HG03039 (cell line): ENCODE measurements at regions not wholly inside any gene's neighbourhood (a gene's known extent, or its start where the extent isn't known, plus 50 kb on each side); places are given as distances from the start of the nearest gene placed in this dataset.

Experiments used
- ATAC-seq: cut with Tn5 transposase; IDR thresholded peaks from one replicate; pipeline ENCODE4 v1.9.1; 2021; ENCODE audit warnings: mild to moderate bottlenecking, moderate library complexity; ENCODE audit not compliant: unreplicated experiment

- ATAC-seq, result no peak
Measured at GRCh38 chr4:156018383-156018782, 64.7 kb upstream of the CTSO start.

DNA sequence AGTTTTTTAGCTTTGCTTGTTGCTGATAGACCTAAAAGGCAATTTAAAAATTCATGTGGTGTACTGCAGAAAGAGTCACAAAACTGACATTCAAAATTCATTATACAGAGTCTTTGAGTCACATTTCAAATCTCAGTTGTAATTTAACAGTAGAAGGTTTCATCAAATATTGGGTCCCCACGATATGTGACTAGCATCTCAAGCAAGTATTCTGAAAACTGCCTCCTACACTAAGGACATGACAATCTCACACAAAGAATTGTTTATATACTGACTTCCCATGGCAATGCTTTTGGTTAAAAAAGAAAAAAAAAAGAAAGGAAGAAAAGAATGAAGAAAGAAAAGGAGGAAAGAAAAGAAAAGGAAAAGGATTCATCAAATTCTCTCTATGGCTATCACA is 62.1 kb upstream of the CTSO start:
- ATAC-seq, result no peak

DNA sequence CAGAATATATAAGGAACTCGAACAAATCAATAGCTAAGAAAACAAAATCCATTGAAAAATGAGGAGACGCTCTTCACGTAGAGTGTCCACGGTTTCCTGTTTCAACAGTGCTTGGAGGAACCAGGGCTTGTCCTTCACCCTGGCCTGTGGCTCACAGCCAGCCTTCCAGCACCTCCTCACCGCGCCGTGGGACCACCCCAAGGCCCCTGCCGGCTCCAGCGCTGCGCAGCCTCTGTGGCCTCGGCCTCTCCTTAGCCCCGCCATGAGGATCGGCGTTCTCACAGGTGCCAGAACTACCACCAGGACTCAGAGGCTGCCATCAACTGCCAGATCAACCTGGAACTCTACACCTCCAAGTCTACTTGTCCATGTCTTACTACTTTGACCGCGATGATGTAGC is 52.5 kb upstream of the CTSO start:
- no peak for ATAC-seq
